MCF 10A (cell line): ENCODE measurements at regions not wholly inside any gene's neighbourhood (a gene's known extent, or its start where the extent isn't known, plus 50 kb on each side); places are given as distances from the start of the nearest gene placed in this dataset.

ENCODE experiments used
- BruUV-seq: library from RNA; stranded (reverse); fragments of 400-500 nt; replicated peaks from 2 replicates; lab custom pipeline; 2021; lab: Mats Ljungman, UMichigan
- CTCF ChIA-PET: fragments of 300-600 bp; sonication (Branson Sonifier 250); formaldehyde crosslinking; extraction: SDS; loops from one replicate; lab custom pipeline; 2021; ENCODE audit warnings: antibody characterized with exemption, inconsistent platforms; lab: Yijun Ruan, JAX
- POLR2A ChIA-PET: fragments of 300-600, 350-650 bp; sonication (Branson Sonifier 250); formaldehyde crosslinking; extraction: SDS; loops from one replicate; lab custom pipeline; 2020; ENCODE audit warnings: antibody characterized with exemption, inconsistent platforms; lab: Yijun Ruan, JAX
- DNase-seq: peaks from one replicate; pipeline ENCODE4 v3.0.0-alpha.2; 2018; ENCODE audit not compliant: unreplicated experiment
- H3K27ac Mint-ChIP-seq: one replicate; pipeline ENCODE4 v1.8.0; 2022; ENCODE audit warnings: mild to moderate bottlenecking, low read depth, mixed read lengths; ENCODE audit not compliant: unreplicated experiment
- H3K27me3 Mint-ChIP-seq: one replicate; pipeline ENCODE4 v1.8.0; 2022; ENCODE audit warnings: mixed read lengths; ENCODE audit not compliant: insufficient read depth, unreplicated experiment
- H3K36me3 Mint-ChIP-seq: one replicate; pipeline ENCODE4 v1.8.0; 2022; ENCODE audit warnings: mild to moderate bottlenecking, moderate library complexity, mixed read lengths; ENCODE audit not compliant: insufficient read depth, unreplicated experiment
- H3K4me1 Mint-ChIP-seq: one replicate; pipeline ENCODE4 v1.8.0; 2022; ENCODE audit warnings: mixed read lengths; ENCODE audit not compliant: insufficient read depth, unreplicated experiment
- H3K4me3 Mint-ChIP-seq: one replicate; pipeline ENCODE4 v1.8.0; 2022; ENCODE audit warnings: mild to moderate bottlenecking, moderate library complexity, mixed read lengths; ENCODE audit not compliant: unreplicated experiment
- H3K9me3 Mint-ChIP-seq: one replicate; pipeline ENCODE4 v1.8.0; 2022; ENCODE audit warnings: mixed read lengths; ENCODE audit not compliant: unreplicated experiment
- intact Hi-C: fragments of 100-400 bp; cut with micrococcal nuclease; formaldehyde crosslinking; loops from 2 replicates; pipeline ENCODE4 v1.14.1; 2022
- TF ChIP-seq, protein P1 (sequence below): fragments of 200-600 bp; IDR thresholded peaks from one replicate; pipeline ENCODE4 v1.8.0; 2022; ENCODE audit warnings: antibody characterized with exemption, mild to moderate bottlenecking; ENCODE audit not compliant: unreplicated experiment

DNA sequence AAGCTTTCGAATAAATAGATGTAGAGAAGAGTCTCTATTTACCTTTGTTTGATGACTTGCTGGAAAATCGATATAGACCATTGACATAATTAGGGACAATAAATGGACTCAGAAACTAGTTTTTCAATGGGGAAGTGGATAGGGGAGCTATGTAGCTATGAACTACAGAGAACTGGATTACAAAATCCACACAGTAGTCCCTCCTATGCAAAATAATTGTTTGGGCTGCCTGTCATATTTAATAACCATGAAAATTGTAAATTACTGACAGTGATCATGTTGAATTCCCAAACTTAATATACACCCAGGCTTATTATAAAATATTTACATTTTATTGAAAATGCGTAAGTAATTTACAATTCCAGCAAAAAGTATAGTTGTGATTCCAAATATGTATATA lies 333.1 kb upstream of the FAM241A start:
- no TSS peak for BruUV-seq
- intact Hi-C loops: no loop called here
- H3K36me3 Mint-ChIP-seq: no peaks in the 10 kb centered on the region
- no peak for DNase-seq
- POLR2A ChIA-PET: no interaction called here
- no peaks in the 10 kb centered on the region for H3K9me3 Mint-ChIP-seq
- no peaks in the 10 kb centered on the region for H3K4me1 Mint-ChIP-seq
- H3K27me3 Mint-ChIP-seq: peaks cover 48% of the 10 kb centered on the region
- no peak overlapping the region for H3K27ac Mint-ChIP-seq
- TF ChIP-seq, protein P1, sequence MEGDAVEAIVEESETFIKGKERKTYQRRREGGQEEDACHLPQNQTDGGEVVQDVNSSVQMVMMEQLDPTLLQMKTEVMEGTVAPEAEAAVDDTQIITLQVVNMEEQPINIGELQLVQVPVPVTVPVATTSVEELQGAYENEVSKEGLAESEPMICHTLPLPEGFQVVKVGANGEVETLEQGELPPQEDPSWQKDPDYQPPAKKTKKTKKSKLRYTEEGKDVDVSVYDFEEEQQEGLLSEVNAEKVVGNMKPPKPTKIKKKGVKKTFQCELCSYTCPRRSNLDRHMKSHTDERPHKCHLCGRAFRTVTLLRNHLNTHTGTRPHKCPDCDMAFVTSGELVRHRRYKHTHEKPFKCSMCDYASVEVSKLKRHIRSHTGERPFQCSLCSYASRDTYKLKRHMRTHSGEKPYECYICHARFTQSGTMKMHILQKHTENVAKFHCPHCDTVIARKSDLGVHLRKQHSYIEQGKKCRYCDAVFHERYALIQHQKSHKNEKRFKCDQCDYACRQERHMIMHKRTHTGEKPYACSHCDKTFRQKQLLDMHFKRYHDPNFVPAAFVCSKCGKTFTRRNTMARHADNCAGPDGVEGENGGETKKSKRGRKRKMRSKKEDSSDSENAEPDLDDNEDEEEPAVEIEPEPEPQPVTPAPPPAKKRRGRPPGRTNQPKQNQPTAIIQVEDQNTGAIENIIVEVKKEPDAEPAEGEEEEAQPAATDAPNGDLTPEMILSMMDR: no peak
- H3K4me3 Mint-ChIP-seq: no peak overlapping the region
- CTCF ChIA-PET: interaction anchor here (1.0 kb wide), 1 partner anchor 11 kb away, joined by 4 read pairs; no protein-coding TSS in a partner anchor

DNA sequence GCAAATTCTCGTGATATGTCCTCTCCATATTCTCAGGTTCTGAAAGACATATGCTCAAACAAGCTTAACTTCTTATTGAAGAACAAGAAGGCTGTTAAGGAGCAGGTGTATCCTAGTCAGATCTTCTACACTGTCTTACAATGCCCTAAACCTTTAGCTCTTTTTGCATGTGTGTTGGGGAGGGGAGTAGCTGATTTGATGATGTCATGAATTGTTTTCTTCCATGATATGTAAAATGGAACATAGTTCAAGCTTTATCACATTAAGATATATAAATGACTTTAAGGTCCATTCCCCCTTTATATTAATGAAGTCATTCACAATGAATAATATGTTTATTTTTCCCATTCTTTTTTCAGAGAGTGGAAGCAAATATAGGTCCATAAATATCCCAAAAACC lies 332.5 kb upstream of the FAM241A start:
- ChIA-PET POLR2A (interaction anchor here (0.6 kb wide), 1 partner anchor 70 kb away, joined by 5 read pairs; no protein-coding TSS in a partner anchor), CTCF (interaction anchor here (0.6 to 1.0 kb wide), 2 partner anchors 11 to 546 kb away, joined by 3 to 4 read pairs; no protein-coding TSS in a partner anchor)
- H3K36me3 Mint-ChIP-seq: no peaks in the 10 kb centered on the region
- TF ChIP-seq, protein P1: no peak
- no peaks in the 10 kb centered on the region for H3K9me3 Mint-ChIP-seq
- no peak overlapping the region for H3K4me3 Mint-ChIP-seq
- H3K4me1 Mint-ChIP-seq: no peaks in the 10 kb centered on the region
- H3K27me3 Mint-ChIP-seq: peaks cover 42% of the 10 kb centered on the region
- no peak for DNase-seq
- intact Hi-C loops: no loop called here
- H3K27ac Mint-ChIP-seq: no peak overlapping the region
- no TSS peak for BruUV-seq

DNA sequence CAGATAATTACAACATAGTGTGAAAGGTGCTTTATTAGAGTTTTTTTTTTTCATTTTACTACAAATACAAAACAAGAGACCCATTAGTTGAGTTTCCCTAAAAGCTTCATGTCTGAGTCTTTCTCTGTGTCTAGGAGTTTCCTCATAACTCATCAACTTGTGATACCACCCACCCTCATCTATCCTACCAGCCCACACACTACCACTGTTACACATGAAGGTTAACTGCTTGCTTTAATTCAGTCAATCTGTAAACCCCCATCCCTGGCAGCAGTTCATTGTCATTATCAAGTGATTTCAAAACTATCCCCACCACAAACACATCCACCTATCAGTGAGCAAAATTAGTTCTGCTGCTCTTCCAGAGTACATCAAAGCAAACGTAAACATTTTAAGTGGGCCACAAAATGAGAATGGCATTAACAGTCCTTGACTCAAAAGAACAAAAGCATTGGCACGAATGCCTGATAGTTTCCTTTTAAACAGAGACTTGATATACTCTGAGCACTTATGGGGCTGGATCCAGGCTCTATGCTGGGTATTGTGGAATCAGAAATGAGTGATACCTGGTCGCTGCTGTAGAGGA lies 331.6 kb upstream of the FAM241A start:
- Mint-ChIP-seq H3K4me3 (no peak overlapping the region), H3K27me3 (peaks cover 33% of the 10 kb centered on the region), H3K27ac (no peak overlapping the region), H3K36me3 (no peaks in the 10 kb centered on the region), H3K9me3 (no peaks in the 10 kb centered on the region), H3K4me1 (no peaks in the 10 kb centered on the region)
- TF ChIP-seq, protein P1: no peak
- intact Hi-C loops: no loop called here
- ChIA-PET CTCF (no interaction called here), POLR2A (no interaction called here)
- no peak for DNase-seq
- no TSS peak for BruUV-seq

DNA sequence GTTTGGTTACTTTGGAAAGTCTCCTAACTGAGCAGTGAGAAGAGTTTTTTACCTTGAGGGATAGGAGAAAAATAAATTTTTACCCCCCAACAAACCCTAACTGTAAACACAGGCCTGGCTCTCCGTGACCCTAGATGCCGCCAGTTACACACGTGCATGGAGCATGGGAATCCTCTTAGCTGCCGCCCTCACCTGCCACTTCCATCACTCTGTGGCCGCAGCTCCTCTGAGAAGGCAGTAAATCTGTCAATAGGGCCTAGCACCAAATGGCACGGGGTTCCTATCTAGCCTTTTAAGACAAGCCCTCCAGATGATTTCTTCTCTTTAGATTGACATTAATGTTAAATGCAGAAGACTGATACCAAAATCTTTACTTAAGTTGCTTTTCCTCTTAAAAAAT lies 330.3 kb upstream of the FAM241A start:
- Mint-ChIP-seq H3K9me3 (no peaks in the 10 kb centered on the region), H3K27ac (no peak overlapping the region), H3K4me3 (no peak overlapping the region), H3K27me3 (peaks cover 20% of the 10 kb centered on the region), H3K4me1 (no peaks in the 10 kb centered on the region), H3K36me3 (no peaks in the 10 kb centered on the region)
- ChIA-PET CTCF (no interaction called here), POLR2A (interaction anchor here (0.7 kb wide), 1 partner anchor 1769 kb away, joined by 4 read pairs; no protein-coding TSS in a partner anchor)
- no peak for DNase-seq
- TF ChIP-seq, protein P1: no peak
- intact Hi-C loops: no loop called here
- BruUV-seq: no TSS peak
